Omental fat pad (tissue), 3 donors: ENCODE measurements at regions not wholly inside any gene's neighbourhood (a gene's known extent, or its start where the extent isn't known, plus 50 kb on each side); places are given as distances from the start of the nearest gene placed in this dataset.

ENCODE experiments used
- ATAC-seq: fragments of 150-250 bp; one replicate; pipeline ENCODE4 v1.9.1; 2016; ENCODE audit warnings: mild to moderate bottlenecking, moderate library complexity; ENCODE audit not compliant: low FRiP score
- DNase-seq: peaks from one replicate; pipeline ENCODE4 v3.0.0-alpha.2; 2019; ENCODE audit warnings: low spot score
- TF ChIP-seq, protein P1 (sequence below), 3 donors: fragments of 450-650 bp; IDR thresholded peaks; one replicate each; pipeline ENCODE4 v1.5.1; 2016 to 2017; ENCODE audit warnings: antibody characterized with exemption in 3 of 3, mild to moderate bottlenecking in 3 of 3, moderate library complexity in 2 of 3

DNA sequence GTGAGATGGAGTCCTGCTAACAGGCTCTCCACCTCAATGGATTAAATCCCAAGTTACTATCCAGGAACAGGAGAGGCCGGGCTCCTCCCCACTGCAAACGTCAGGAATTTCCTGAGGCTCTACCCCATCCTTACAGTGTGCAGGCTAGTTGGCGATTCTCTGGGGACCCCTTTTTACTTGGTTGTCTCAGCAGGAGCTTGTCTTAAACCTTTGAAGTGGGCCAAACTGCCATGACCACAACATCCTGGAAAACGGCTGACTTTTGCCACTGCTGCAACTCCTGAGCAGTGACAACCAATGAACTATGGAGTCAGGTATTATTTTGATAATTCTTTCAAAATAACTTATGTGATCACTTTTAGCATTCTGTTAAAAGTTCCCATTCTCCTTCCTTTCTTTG lies 440.9 kb upstream of the CCDC54 start:
- TF ChIP-seq, protein P1, sequence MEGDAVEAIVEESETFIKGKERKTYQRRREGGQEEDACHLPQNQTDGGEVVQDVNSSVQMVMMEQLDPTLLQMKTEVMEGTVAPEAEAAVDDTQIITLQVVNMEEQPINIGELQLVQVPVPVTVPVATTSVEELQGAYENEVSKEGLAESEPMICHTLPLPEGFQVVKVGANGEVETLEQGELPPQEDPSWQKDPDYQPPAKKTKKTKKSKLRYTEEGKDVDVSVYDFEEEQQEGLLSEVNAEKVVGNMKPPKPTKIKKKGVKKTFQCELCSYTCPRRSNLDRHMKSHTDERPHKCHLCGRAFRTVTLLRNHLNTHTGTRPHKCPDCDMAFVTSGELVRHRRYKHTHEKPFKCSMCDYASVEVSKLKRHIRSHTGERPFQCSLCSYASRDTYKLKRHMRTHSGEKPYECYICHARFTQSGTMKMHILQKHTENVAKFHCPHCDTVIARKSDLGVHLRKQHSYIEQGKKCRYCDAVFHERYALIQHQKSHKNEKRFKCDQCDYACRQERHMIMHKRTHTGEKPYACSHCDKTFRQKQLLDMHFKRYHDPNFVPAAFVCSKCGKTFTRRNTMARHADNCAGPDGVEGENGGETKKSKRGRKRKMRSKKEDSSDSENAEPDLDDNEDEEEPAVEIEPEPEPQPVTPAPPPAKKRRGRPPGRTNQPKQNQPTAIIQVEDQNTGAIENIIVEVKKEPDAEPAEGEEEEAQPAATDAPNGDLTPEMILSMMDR (IDR thresholded peaks at IDR 0.05), result no peak
- DNase-seq (no peak), ATAC-seq (no peak)

DNA sequence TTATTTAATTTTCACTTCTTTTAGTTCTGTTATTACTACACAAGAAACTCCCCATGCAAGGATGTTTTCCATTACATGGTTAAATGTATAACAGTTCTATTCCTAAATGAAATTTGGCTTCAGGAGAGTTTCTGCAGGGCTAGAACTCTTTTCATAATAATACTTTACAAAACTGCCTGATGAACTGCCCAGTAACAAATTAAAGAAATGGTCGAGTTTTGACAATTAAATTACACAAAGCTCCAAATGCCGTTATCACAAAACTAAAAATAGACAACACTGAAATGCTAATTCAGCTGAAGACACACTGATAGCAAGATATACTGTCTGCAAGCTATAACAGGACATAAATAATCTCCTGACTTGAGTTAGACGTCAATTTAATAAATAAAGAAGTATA lies 435.2 kb upstream of the CCDC54 start:
- no peak for DNase-seq
- ATAC-seq, result no peak
- TF ChIP-seq, protein P1 (IDR thresholded peaks at IDR 0.05), result no peak

DNA sequence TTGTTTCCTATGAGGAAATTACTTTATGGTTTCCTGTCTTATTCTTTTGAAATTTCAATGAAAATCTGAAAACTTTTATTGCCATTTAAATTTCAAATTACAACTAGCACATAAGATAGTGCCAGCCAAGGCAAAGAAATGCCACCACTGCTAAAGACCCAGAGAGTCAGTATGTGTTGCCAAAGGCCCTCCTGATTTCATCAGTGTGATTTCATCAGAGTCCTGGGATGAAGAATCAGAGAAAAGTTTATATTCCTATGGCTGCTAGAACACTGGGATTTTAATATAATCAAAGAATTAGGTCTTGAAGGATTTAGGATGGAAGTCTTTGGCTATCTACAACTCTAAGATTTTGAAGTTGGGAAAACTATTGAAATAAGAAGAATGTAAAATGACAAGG lies 434.2 kb upstream of the CCDC54 start:
- no peak for DNase-seq
- ATAC-seq, result no peak
- TF ChIP-seq, protein P1 (IDR thresholded peaks at IDR 0.05), result no peak

DNA sequence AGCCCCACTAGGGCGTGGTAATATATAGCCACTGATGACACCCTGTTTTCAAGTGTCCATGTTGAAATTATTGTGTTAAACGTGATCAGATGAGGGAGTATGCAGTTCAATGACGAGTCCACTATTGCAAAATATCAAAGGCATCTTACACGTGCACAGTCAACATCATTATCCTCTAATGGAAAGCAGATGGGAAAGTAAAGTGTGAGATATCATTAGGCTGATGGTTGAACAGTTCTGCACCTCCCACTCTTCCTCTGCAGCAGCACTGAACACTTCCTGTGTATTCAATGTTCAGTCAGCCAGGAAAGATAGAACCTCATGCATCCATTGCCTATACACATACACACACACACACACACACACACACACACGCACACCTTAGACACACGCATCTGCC lies 431.8 kb upstream of the CCDC54 start:
- TF ChIP-seq, protein P1 (IDR thresholded peaks at IDR 0.05), result no peak
- ATAC-seq, result no peak
- DNase-seq, result no peak

GRCh38 chr3:106946866-106947265 lies 430.4 kb upstream of the CCDC54 start:
- ATAC-seq, result no peak
- TF ChIP-seq, protein P1 (IDR thresholded peaks at IDR 0.05), result no peak
- no peak for DNase-seq

GRCh38 chr3:106957029-106957428 lies 420.2 kb upstream of the CCDC54 start:
- DNase-seq (no peak), ATAC-seq (no peak)
- TF ChIP-seq, protein P1 (IDR thresholded peaks at IDR 0.05), result no peak

GRCh38 chr3:106962993-106963392 lies 414.2 kb upstream of the CCDC54 start:
- DNase-seq, result no peak
- no peak for ATAC-seq
- TF ChIP-seq, protein P1 (IDR thresholded peaks at IDR 0.05), result no peak
